ENCODE measurements at regions not wholly inside any gene's neighbourhood (a gene's known extent, or its start where the extent isn't known, plus 50 kb on each side); places are given as distances from the start of the nearest gene placed in this dataset.
"Not testable (repeated sequence)": the region's sequence is repeated elsewhere in the genome, so short reads cannot be mapped to it uniquely, and the experiment has no call there.

GRCh38 chr7:82609746-82610145 lies 166.2 kb upstream of the CACNA2D1 start:
- in situ Hi-C loops (cut with HindIII; ENCODE audit: low pct_ligation_motif_present, low sequenced_read_pairs): no loop called here
- no peaks in the 10 kb centered on the region for H3K27me3 ChIP-seq (replicated peaks)
- TF ChIP-seq CTCF (IDR thresholded peaks at IDR 0.05; ENCODE audit: low read depth, low read length, missing control alignments): no peak
- no peak overlapping the region for H3K4me3 ChIP-seq (ENCODE audit: low read depth, low read length)
- no peak overlapping the region for H3K27ac ChIP-seq
- no peaks in the 10 kb centered on the region for H3K36me3 ChIP-seq (replicated peaks)
- no peak for DNase-seq

GRCh38 chr7:82605247-82605864 lies 161.8 kb upstream of the CACNA2D1 start:
- no peak overlapping the region for H3K27ac ChIP-seq

GRCh38 chr7:82602066-82602465 lies 158.5 kb upstream of the CACNA2D1 start:
- Histone ChIP-seq H3K27ac (no peak overlapping the region), H3K36me3 (replicated peaks) (no peaks in the 10 kb centered on the region), H3K27me3 (replicated peaks) (no peaks in the 10 kb centered on the region), H3K4me3 (ENCODE audit: low read depth, low read length) (no peak overlapping the region)
- no peak for TF ChIP-seq CTCF (IDR thresholded peaks at IDR 0.05; ENCODE audit: low read depth, low read length, missing control alignments)
- no peak for DNase-seq
- in situ Hi-C loops (cut with HindIII; ENCODE audit: low pct_ligation_motif_present, low sequenced_read_pairs): no loop called here

More at GRCh38 chr7:82605247-82605864, 161.8 kb upstream of the CACNA2D1 start:
- peak; percentile 40 for DNase-seq
- in situ Hi-C loops (cut with HindIII; ENCODE audit: low pct_ligation_motif_present, low sequenced_read_pairs): no loop called here
- no peaks in the 10 kb centered on the region for H3K27me3 ChIP-seq (replicated peaks)
- TF ChIP-seq CTCF (IDR thresholded peaks at IDR 0.05; ENCODE audit: low read depth, low read length, missing control alignments): peak; percentile 63
- H3K4me3 ChIP-seq (ENCODE audit: low read depth, low read length): no peak overlapping the region
- no peaks in the 10 kb centered on the region for H3K36me3 ChIP-seq (replicated peaks)

- TF ChIP-seq CTCF (IDR thresholded peaks at IDR 0.05; ENCODE audit: low read depth, low read length, missing control alignments): peak; percentile 52
- no peak for DNase-seq
- Histone ChIP-seq H3K4me3 (ENCODE audit: low read depth, low read length) (no peak overlapping the region), H3K27ac (no peak overlapping the region), H3K36me3 (replicated peaks) (no peaks in the 10 kb centered on the region), H3K27me3 (replicated peaks) (no peaks in the 10 kb centered on the region)
- in situ Hi-C loops (cut with HindIII; ENCODE audit: low pct_ligation_motif_present, low sequenced_read_pairs): no loop called here
These were observed 157.0 kb upstream of the CACNA2D1 start for GRCh38 chr7:82600531-82600930.

GRCh38 chr7:82599895-82600294 lies 156.3 kb upstream of the CACNA2D1 start:
- Histone ChIP-seq H3K4me3 (ENCODE audit: low read depth, low read length) (no peak overlapping the region), H3K27me3 (replicated peaks) (no peaks in the 10 kb centered on the region), H3K36me3 (replicated peaks) (no peaks in the 10 kb centered on the region), H3K27ac (no peak overlapping the region)
- in situ Hi-C loops (cut with HindIII; ENCODE audit: low pct_ligation_motif_present, low sequenced_read_pairs): no loop called here
- TF ChIP-seq CTCF (IDR thresholded peaks at IDR 0.05; ENCODE audit: low read depth, low read length, missing control alignments): no peak
- DNase-seq: no peak

- H3K36me3 ChIP-seq (replicated peaks): no peaks in the 10 kb centered on the region
- no peak overlapping the region for H3K4me3 ChIP-seq (ENCODE audit: low read depth, low read length)
- H3K27me3 ChIP-seq (replicated peaks): no peaks in the 10 kb centered on the region
- H3K27ac ChIP-seq: peak overlapping the region; percentile 47
- DNase-seq: peak; percentile 69
- no peak for TF ChIP-seq CTCF (IDR thresholded peaks at IDR 0.05; ENCODE audit: low read depth, low read length, missing control alignments)
- in situ Hi-C loops (cut with HindIII; ENCODE audit: low pct_ligation_motif_present, low sequenced_read_pairs): no loop called here
These were observed 155.4 kb upstream of the CACNA2D1 start for GRCh38 chr7:82598958-82599357.

- DNase-seq; H3K4me3 ChIP-seq (ENCODE audit: low read depth, low read length); H3K27ac ChIP-seq; H3K36me3 ChIP-seq (replicated peaks); H3K27me3 ChIP-seq (replicated peaks); in situ Hi-C loops (cut with HindIII; ENCODE audit: low pct_ligation_motif_present, low sequenced_read_pairs): not testable (repeated sequence)
These were observed 152.2 kb upstream of the CACNA2D1 start for GRCh38 chr7:82595795-82596194.

All from brain microvascular endothelial cell (primary cell).